Caki2 (cell line): ENCODE measurements at regions not wholly inside any gene's neighbourhood (a gene's known extent, or its start where the extent isn't known, plus 50 kb on each side); places are given as distances from the start of the nearest gene placed in this dataset.

ENCODE experiments used
- DNase-seq: peaks from one replicate; pipeline ENCODE4 v3.0.0-alpha.2; 2015; ENCODE audit warnings: low read depth
- in situ Hi-C: cut with HindIII; loops from 2 replicates; pipeline ENCODE4 v1.10.0; 2016; ENCODE audit warnings: low sequenced_read_pairs, low pct_unique_long_range_greater_than_20kb, mixed read lengths

DNA sequence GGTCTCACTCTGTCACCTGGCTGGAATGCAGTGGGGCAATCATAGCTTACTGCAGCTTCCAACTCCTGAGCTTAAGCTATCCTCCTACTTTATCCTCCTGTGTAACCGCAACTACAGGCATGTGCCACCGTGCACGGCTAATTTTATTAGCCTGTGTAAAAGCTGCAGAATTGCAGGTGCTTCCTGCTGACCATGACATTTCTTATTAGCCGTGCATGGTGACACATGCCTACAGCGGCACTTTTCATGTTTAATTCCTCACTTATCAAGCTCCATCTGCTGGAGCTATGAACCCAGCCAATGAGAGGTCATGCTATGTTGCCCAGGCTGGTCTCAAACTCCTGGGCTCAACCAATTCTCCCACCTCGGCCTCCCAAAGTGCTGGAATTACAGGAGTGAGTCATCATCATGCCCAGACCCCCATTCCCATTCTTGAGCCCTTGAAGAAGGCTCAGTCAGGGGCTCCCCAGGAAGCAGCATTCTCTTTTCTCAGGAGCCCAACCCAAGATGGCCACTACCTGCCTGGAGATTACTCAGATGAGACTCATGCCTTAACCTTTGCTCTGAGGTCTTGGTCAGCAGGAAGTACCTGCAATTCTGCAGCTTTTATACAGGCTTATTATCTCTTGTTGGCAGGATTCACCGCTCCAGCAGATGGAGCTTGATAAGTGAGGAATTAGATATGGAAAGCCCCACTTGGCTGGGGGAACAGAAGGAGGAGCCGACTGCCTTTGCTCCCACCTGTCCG is 503.2 kb downstream of the MED13L start:
- DNase-seq, result no peak
- in situ Hi-C loops, result no loop called here

DNA sequence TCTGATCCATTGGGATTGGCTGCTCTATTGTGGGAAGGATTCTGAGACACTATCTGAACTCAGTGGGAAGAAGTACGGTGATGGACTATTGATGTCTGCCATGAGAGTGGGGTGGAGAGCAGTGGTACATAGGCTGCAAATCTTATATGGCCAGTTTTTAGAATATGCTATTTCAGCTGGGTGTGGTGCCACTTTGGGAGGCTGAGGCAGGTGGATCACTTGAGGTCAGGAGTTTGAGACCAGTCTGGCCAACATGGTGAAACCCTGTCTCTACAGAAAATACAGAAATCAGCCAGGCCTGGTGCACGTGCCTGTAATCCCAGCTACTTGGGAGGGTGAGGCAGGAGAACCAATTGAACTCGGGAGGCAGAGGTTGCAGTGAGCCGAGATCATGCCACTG is 505.9 kb downstream of the MED13L start:
- no peak for DNase-seq
- in situ Hi-C loops, result no loop called here

GRCh38 chr12:115771065-115771464 is 506.4 kb downstream of the MED13L start:
- in situ Hi-C loops, result no loop called here
- no peak for DNase-seq

DNA sequence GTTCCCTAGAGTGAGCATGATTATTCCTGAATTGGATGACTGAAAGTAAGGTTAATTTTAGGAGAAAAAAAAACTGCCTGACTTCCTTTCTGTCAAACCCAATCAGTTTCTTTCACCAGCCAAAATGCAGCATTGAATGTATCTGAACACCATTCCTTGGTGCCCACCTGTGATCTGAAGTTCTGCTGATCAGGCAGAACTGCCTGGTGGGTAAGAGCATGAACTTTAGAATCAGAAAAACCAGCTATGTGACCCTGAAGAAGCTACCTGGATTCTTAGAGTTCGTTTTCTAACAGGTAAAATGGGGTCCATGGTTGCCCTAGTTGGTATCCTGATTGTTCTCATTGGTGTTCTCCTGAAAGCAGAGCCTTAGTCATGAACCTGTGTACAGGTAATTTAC is 506.9 kb downstream of the MED13L start:
- in situ Hi-C loops, result no loop called here
- DNase-seq, result no peak

- no peak for DNase-seq
- in situ Hi-C loops, result no loop called here
These were observed 509.6 kb downstream of the MED13L start for GRCh38 chr12:115767916-115768315.

DNA sequence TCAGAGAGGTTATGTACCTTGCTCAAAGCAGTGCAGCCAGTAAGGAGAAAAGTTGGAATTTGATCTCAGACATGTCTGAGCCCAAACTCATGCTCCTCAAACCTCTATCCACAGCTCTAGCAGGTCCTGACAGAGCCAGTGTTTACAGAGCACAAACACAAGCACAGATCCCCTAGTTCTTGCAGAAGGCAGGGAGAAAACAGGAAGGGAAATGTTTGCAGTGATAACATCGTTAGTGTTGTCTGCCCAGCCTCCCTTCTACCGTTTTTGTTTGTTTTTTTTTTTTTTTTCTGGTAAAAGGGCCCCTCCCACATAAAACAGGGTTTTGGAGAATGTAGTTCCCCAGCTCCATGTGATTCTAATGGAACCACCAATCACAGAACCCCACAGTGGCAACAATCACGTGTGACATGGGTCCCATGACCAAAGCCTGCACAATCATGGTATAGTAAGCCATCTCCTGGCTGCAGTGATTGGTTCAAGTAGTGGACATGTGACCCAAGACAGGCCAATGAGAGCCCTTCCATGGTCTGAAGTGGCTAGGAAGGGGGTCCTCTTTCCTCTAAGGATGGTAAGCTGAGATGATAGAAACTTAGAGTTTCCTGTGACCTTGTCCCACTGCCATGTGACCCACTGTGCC is 513.4 kb downstream of the MED13L start:
- no peak for DNase-seq
- in situ Hi-C loops, result no loop called here

GRCh38 chr12:115763376-115763775 is 514.1 kb downstream of the MED13L start:
- DNase-seq, result no peak
- in situ Hi-C loops, result no loop called here

GRCh38 chr12:115762936-115763335 is 514.6 kb downstream of the MED13L start:
- in situ Hi-C loops, result no loop called here
- DNase-seq, result no peak

- in situ Hi-C loops, result no loop called here
- DNase-seq, result no peak
These were observed 515.7 kb downstream of the MED13L start for GRCh38 chr12:115761784-115762183.

GRCh38 chr12:115760231-115760630 is 517.3 kb downstream of the MED13L start:
- no peak for DNase-seq
- in situ Hi-C loops, result no loop called here

DNA sequence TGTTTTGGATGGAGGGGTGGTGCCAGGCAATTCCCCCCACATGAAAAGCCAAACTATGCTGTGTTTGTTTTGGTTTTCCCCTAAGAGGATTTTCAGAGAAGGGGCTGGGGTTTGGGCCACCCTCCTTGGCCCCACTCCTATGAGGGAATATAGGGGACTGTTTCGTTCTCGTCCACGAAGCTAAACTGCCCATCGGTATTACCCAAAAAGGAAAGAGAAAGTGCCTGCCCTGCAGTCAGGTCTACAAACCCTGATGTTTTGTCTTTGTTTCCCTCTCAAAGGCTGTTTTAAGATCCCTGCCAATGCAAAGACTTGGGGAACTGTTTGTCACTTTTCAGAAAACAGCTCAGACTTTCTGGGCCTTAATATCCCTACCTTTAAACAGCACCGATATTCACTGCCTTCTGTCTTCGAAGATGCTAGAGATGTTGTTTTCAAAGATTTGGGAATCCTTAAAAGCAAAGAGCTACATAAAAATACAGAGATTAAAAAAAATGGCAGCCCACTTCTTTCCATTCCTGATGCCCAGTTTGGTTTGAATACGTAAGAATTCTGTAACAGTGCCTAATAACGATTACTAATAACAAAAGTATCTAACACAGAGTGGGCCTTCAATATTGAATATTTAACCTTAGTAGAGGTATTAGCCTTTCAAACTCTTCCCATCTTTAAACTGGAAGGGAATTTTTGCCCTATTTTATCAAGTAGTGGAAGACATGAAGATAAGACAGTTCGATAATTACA is 518.4 kb downstream of the MED13L start:
- DNase-seq, result no peak

DNA sequence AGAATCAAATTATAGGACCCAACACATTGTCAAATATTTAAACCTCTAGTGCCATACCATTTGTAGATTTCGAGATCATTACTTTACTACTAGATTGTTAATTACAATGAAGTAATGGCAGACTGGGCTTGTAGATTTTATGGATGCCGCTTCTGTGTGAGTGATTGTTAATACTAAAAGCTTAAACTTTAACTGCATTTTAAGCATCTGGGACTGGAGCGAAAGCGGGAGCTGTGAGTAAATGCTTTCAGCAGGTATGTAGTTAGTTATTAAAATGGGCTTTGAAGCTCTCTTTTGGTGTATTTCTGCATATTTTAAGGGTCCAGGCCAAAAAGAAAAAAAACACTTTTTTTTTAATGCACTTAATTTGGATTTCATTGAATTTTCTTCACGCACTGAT is 519.3 kb downstream of the MED13L start:
- in situ Hi-C loops, result no loop called here
- no peak for DNase-seq

More for the DNA sequence above, 518.4 kb downstream of the MED13L start:
- in situ Hi-C loops, result no loop called here

DNA sequence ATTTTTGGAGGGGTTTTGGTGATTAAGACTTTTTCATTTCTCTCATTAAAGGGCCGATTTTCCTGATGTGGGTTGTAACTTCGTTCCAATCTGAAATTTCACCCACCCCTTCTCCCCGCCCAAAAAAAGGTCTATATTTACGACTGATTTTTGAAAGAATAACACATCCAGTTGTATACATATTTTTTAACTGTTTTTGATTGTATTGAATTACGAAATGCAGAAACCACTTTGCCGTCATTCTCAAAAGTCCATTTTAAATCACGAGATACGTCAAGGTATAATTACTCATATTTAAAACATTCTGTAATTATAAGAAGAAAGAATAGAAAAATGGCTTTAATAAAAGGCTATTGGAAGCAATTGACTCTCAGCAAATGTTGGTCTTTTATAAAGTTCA is 520.7 kb downstream of the MED13L start:
- in situ Hi-C loops, result no loop called here
- DNase-seq, result no peak

GRCh38 chr12:115756271-115756670 is 521.2 kb downstream of the MED13L start:
- no peak for DNase-seq
- in situ Hi-C loops, result no loop called here

GRCh38 chr12:115755725-115756085 is 521.8 kb downstream of the MED13L start:
- in situ Hi-C loops, result no loop called here
- no peak for DNase-seq

DNA sequence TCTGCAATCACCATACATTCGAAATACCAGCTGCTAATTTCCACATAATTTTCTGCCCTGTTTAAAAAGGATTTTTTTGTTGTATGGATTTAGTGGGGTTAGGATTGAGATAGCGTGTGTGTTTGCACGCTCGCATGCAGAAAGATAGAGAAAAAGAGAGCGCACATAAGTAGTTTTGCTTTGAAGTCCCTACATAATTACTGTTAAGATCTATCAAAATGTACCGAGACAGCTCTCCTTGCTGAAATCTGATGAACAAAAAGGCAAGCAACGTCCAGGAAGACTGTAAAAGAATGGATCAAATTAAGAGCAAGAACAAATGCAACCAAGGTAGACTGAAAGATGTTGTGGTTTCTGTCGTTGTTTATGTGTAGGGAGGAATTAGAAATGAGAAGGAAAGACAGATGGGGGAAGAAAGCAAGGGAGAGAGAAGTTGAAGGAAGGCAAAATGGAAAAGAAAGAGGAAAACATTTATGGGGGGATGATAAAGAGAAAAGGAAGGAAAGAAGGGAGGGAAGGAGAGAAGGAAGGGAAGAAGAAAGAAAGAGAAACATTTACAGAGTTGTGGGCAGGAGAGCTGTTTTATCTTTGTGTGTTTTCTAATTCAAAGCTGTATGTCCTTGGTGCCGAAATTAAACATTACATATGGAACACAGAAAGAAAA is 522.3 kb downstream of the MED13L start:
- in situ Hi-C loops, result no loop called here
- no peak for DNase-seq

GRCh38 chr12:115752913-115753726 is 524.4 kb downstream of the MED13L start:
- DNase-seq, result peak; percentile 40
- in situ Hi-C loops, result no loop called here

- no peak for DNase-seq
- in situ Hi-C loops, result no loop called here
These were observed 525.3 kb downstream of the MED13L start for GRCh38 chr12:115752156-115752555.
